OCI-LY1 (cell line): ENCODE measurements at regions not wholly inside any gene's neighbourhood (a gene's known extent, or its start where the extent isn't known, plus 50 kb on each side); places are given as distances from the start of the nearest gene placed in this dataset.

Source experiments
- CTCF ChIP-seq: fragments of 200-600 bp; sonication (generic), shearing (Covaris generic); IDR thresholded peaks from 2 replicates; pipeline ENCODE4 v1.5.1; 2017; ENCODE audit warnings: mild to moderate bottlenecking, antibody characterized with exemption, low read length, moderate library complexity, mixed read lengths
- EZH2 ChIP-seq: fragments of 200-600 bp; sonication (generic), shearing (Covaris generic); IDR thresholded peaks from 2 replicates; pipeline ENCODE4 v1.8.0; 2017; ENCODE audit warnings: borderline replicate concordance, mixed run types, mild to moderate bottlenecking, antibody characterized with exemption, low read length, moderate library complexity, mixed read lengths

GRCh38 chr9:91126761-91127445, 234.8 kb downstream of the AUH start:
- TF ChIP-seq CTCF (no peak), EZH2 (no peak)
